Liver (tissue), 7 donors: ENCODE measurements at regions not wholly inside any gene's neighbourhood (a gene's known extent, or its start where the extent isn't known, plus 50 kb on each side); places are given as distances from the start of the nearest gene placed in this dataset.

Experiments
- DNase-seq: peaks from one replicate; pipeline ENCODE4 v3.0.0-alpha.2; 2017; ENCODE audit warnings: low spot score
- H3K27ac ChIP-seq, 2 donors: one replicate each; pipeline ENCODE4 v1.7.0; 2013; ENCODE audit warnings: inconsistent platforms in 2 of 2, low read length in 2 of 2, control low read depth in 1 of 2, low read depth in 1 of 2, mild to moderate bottlenecking in 1 of 2
- H3K27me3 ChIP-seq, 4 donors: one replicate each; pipeline versions ENCODE4 v1.6.1 to v1.7.0; 2013; ENCODE audit warnings: low read length in 3 of 4, inconsistent platforms in 1 of 4, mild to moderate bottlenecking in 1 of 4, moderate library complexity in 1 of 4; ENCODE audit not compliant: control insufficient read depth in 4 of 4, insufficient read depth in 4 of 4
- H3K36me3 ChIP-seq, 4 donors: one replicate each; pipeline versions ENCODE4 v1.6.1 to v1.7.0; 2013; ENCODE audit warnings: low read length in 3 of 4, mild to moderate bottlenecking in 3 of 4, low read depth in 1 of 4, moderate library complexity in 1 of 4; ENCODE audit not compliant: control insufficient read depth in 4 of 4, insufficient read depth in 3 of 4
- H3K4me1 ChIP-seq, 4 donors: one replicate each; pipeline versions ENCODE4 v1.6.1 to v1.7.0; 2013; ENCODE audit warnings: low read length in 3 of 4, mild to moderate bottlenecking in 3 of 4, moderate library complexity in 1 of 4; ENCODE audit not compliant: control insufficient read depth in 4 of 4, insufficient read depth in 4 of 4
- H3K4me3 ChIP-seq, 3 donors: one replicate each; pipeline versions ENCODE4 v1.6.1 to v1.7.0; 2013; ENCODE audit warnings: low read length in 3 of 3, control low read depth in 1 of 3, low read depth in 1 of 3, mild to moderate bottlenecking in 1 of 3
- H3K9ac ChIP-seq, 2 donors: one replicate each; pipeline ENCODE4 v1.7.0; 2013; ENCODE audit warnings: low read length in 2 of 2, mild to moderate bottlenecking in 2 of 2, moderate library complexity in 2 of 2, control low read depth in 1 of 2, low read depth in 1 of 2
- H3K9me3 ChIP-seq, 4 donors: one replicate each; pipeline versions ENCODE4 v1.6.1 to v1.7.0; 2013; ENCODE audit warnings: low read length in 3 of 4; ENCODE audit not compliant: control insufficient read depth in 4 of 4
- ATF3 ChIP-seq: IDR thresholded peaks from 2 replicates; pipeline ENCODE4 v1.6.1; 2016; ENCODE audit warnings: antibody characterized with exemption
- EGR1 ChIP-seq, 2 donors: IDR thresholded peaks; 2 replicates each; pipeline ENCODE4 v1.6.1; 2016 to 2018; ENCODE audit warnings: antibody characterized with exemption in 2 of 2, low read depth in 2 of 2
- FOXA1 ChIP-seq: IDR thresholded peaks from 2 replicates; pipeline ENCODE4 v1.6.1; 2016; ENCODE audit warnings: antibody characterized with exemption
- FOXA2 ChIP-seq: IDR thresholded peaks from 2 replicates; pipeline ENCODE4 v1.6.1; 2016; ENCODE audit warnings: antibody characterized with exemption
- GABPA ChIP-seq, 2 donors: IDR thresholded peaks in 1 of 2; conservative IDR thresholded peaks in 1 of 2; 2 replicates each; pipeline ENCODE4 v1.6.1; 2016; ENCODE audit warnings: antibody characterized with exemption in 2 of 2, mild to moderate bottlenecking in 1 of 2, moderate library complexity in 1 of 2
- HNF4A ChIP-seq, 2 donors: conservative IDR thresholded peaks; 2 replicates each; pipeline ENCODE4 v1.6.1; 2016; ENCODE audit warnings: antibody characterized with exemption in 2 of 2, mild to moderate bottlenecking in 2 of 2
- HNF4G ChIP-seq: IDR thresholded peaks from 2 replicates; pipeline ENCODE4 v1.6.1; 2016; ENCODE audit warnings: antibody characterized with exemption
- JUND ChIP-seq, 2 donors: IDR thresholded peaks; 2 replicates each; pipeline ENCODE4 v1.6.1; 2016; ENCODE audit warnings: antibody characterized with exemption in 2 of 2
- MAX ChIP-seq: IDR thresholded peaks from 2 replicates; pipeline ENCODE4 v1.6.1; 2016; ENCODE audit warnings: antibody characterized with exemption
- NR2F2 ChIP-seq: IDR thresholded peaks from 2 replicates; pipeline ENCODE4 v1.6.1; 2016; ENCODE audit warnings: antibody characterized with exemption
- RAD21 ChIP-seq, 2 donors: IDR thresholded peaks; 2 replicates each; pipeline ENCODE4 v1.6.1; 2016; ENCODE audit warnings: antibody characterized with exemption in 2 of 2, mild to moderate bottlenecking in 2 of 2
- RXRA ChIP-seq, 2 donors: IDR thresholded peaks; 2 replicates each; pipeline ENCODE4 v1.6.1; 2017 to 2018; ENCODE audit warnings: antibody characterized with exemption in 2 of 2, mild to moderate bottlenecking in 1 of 2
- SP1 ChIP-seq: IDR thresholded peaks from 2 replicates; pipeline ENCODE4 v1.6.1; 2018; ENCODE audit warnings: antibody characterized with exemption, mild to moderate bottlenecking
- TAF1 ChIP-seq: conservative IDR thresholded peaks from 2 replicates; pipeline ENCODE4 v1.6.1; 2016; ENCODE audit warnings: antibody characterized with exemption, mild to moderate bottlenecking
- YY1 ChIP-seq: IDR thresholded peaks from 2 replicates; pipeline ENCODE4 v1.6.1; 2016; ENCODE audit warnings: antibody characterized with exemption, mild to moderate bottlenecking
- ZBTB33 ChIP-seq: IDR thresholded peaks from 2 replicates; pipeline ENCODE4 v1.6.1; 2016; ENCODE audit warnings: antibody characterized with exemption
- WGBS: extraction: QIAGEN DNeasy Blood & Tissue Kit; methylation state at CpG from one replicate; pipeline ENCODE4 v1.1.7; 2013; 5-methylcytosine and 5-hydroxymethylcytosine counted together
- donor health status: healthy.
- donor health status: healthy.
- donor health status: healthy.
- donor health status: healthy.

- no peak overlapping the region for H3K9ac ChIP-seq
- H3K4me3 ChIP-seq, result no peak overlapping the region
- H3K9me3 ChIP-seq, result peaks cover 0 to 2% (median 2%) of the 10 kb centered on the region in 4 donors
- H3K27ac ChIP-seq, result no peak overlapping the region
- WGBS, result 76% methylated on average over 3 of the region's 3 CpGs
- TF ChIP-seq FOXA1 (no peak), YY1 (no peak), ZBTB33 (no peak), MAX (no peak), HNF4G (no peak), RXRA (IDR thresholded peaks at IDR 0.05) (no peak), ATF3 (no peak), GABPA (IDR thresholded peaks at IDR 0.05 in 1 of 2, conservative IDR thresholded peaks at IDR 0.05 in 1 of 2) (no peak), EGR1 (IDR thresholded peaks at IDR 0.05; ENCODE audit: low read depth in 2 of 2) (no peak), NR2F2 (no peak), JUND (IDR thresholded peaks at IDR 0.05) (no peak), HNF4A (conservative IDR thresholded peaks at IDR 0.05) (no peak)
- no peak for DNase-seq
- no peaks in the 10 kb centered on the region for H3K36me3 ChIP-seq
- H3K27me3 ChIP-seq, result no peaks in the 10 kb centered on the region
- H3K4me1 ChIP-seq, result no peaks in the 10 kb centered on the region
Observed at GRCh38 chr12:85654456-85654840, 181.8 kb downstream of the RASSF9 start.

GRCh38 chr12:85656561-85656960 lies 179.6 kb downstream of the RASSF9 start:
- no peak overlapping the region for H3K9ac ChIP-seq
- H3K36me3 ChIP-seq, result no peaks in the 10 kb centered on the region
- H3K27me3 ChIP-seq, result no peaks in the 10 kb centered on the region
- peaks cover 0 to 2% (median 1%) of the 10 kb centered on the region in 4 donors for H3K9me3 ChIP-seq
- H3K27ac ChIP-seq, result no peak overlapping the region
- H3K4me3 ChIP-seq, result no peak overlapping the region
- no peak for TF ChIP-seq HNF4G
- no peak for TF ChIP-seq SP1
- TF ChIP-seq GABPA (IDR thresholded peaks at IDR 0.05 in 1 of 2, conservative IDR thresholded peaks at IDR 0.05 in 1 of 2), result no peak
- 93% methylated on average over 2 of the region's 2 CpGs for WGBS
- H3K4me1 ChIP-seq, result no peaks in the 10 kb centered on the region
- no peak for DNase-seq

GRCh38 chr12:85657251-85657650 lies 179.0 kb downstream of the RASSF9 start:
- H3K36me3 ChIP-seq, result no peaks in the 10 kb centered on the region
- no peaks in the 10 kb centered on the region for H3K27me3 ChIP-seq
- no peak overlapping the region for H3K9ac ChIP-seq
- H3K9me3 ChIP-seq, result peaks cover 0 to 2% (median under 1%) of the 10 kb centered on the region in 4 donors
- no peak for DNase-seq
- H3K4me3 ChIP-seq, result no peak overlapping the region
- H3K27ac ChIP-seq, result no peak overlapping the region
- TF ChIP-seq RAD21 (IDR thresholded peaks at IDR 0.05) (no peak), RXRA (IDR thresholded peaks at IDR 0.05) (no peak), FOXA2 (no peak), HNF4A (conservative IDR thresholded peaks at IDR 0.05) (no peak), ATF3 (no peak), NR2F2 (no peak), TAF1 (no peak), EGR1 (IDR thresholded peaks at IDR 0.05; ENCODE audit: low read depth in 2 of 2) (no peak), YY1 (no peak), MAX (no peak), GABPA (IDR thresholded peaks at IDR 0.05 in 1 of 2, conservative IDR thresholded peaks at IDR 0.05 in 1 of 2) (no peak), JUND (IDR thresholded peaks at IDR 0.05) (no peak), FOXA1 (no peak)
- no peaks in the 10 kb centered on the region for H3K4me1 ChIP-seq
- WGBS, result 85% methylated on average over 2 of the region's 2 CpGs
